NCI-H1436 (cell line): ENCODE measurements at regions not wholly inside any gene's neighbourhood (a gene's known extent, or its start where the extent isn't known, plus 50 kb on each side); places are given as distances from the start of the nearest gene placed in this dataset.
"Not testable (repeated sequence)": the region's sequence is repeated elsewhere in the genome, so short reads cannot be mapped to it uniquely, and the experiment has no call there.

ENCODE experiments used
- DNase-seq: peaks from one replicate; lab custom pipeline; 2025; lab: John Stamatoyannopoulos, UW

GRCh38 chr3:153221748-153222162 lies 59.7 kb downstream of the RAP2B start:
- DNase-seq, result no peak

- DNase-seq, result not testable (repeated sequence)
Measured at GRCh38 chr3:153226877-153227276, 64.9 kb downstream of the RAP2B start.

GRCh38 chr3:153230427-153230826 lies 68.4 kb downstream of the RAP2B start:
- DNase-seq, result not testable (repeated sequence)

GRCh38 chr3:153231245-153231644 lies 69.2 kb downstream of the RAP2B start:
- DNase-seq, result not testable (repeated sequence)

GRCh38 chr3:153232050-153232752 lies 70.2 kb downstream of the RAP2B start:
- DNase-seq, result not testable (repeated sequence)

GRCh38 chr3:153232851-153233271 lies 70.8 kb downstream of the RAP2B start:
- no peak for DNase-seq

- DNase-seq, result no peak
Measured at GRCh38 chr3:153233986-153234385, 72.0 kb downstream of the RAP2B start.

- no peak for DNase-seq
Measured at GRCh38 chr3:153242896-153243295, 80.9 kb downstream of the RAP2B start.

GRCh38 chr3:153244961-153245360 lies 82.9 kb downstream of the RAP2B start:
- DNase-seq, result no peak

- DNase-seq, result no peak
Measured at GRCh38 chr3:153245661-153246060, 83.6 kb downstream of the RAP2B start.

GRCh38 chr3:153246331-153246730 lies 84.3 kb downstream of the RAP2B start:
- no peak for DNase-seq

- no peak for DNase-seq
Measured at GRCh38 chr3:153246806-153247205, 84.8 kb downstream of the RAP2B start.

- DNase-seq, result no peak
Measured at GRCh38 chr3:153247331-153248330, 85.6 kb downstream of the RAP2B start.

- not testable (repeated sequence) for DNase-seq
Measured at GRCh38 chr3:153248835-153249234, 86.8 kb downstream of the RAP2B start.

- no peak for DNase-seq
Measured at GRCh38 chr3:153249906-153250305, 87.9 kb downstream of the RAP2B start.

GRCh38 chr3:153250446-153250845 lies 88.4 kb downstream of the RAP2B start:
- DNase-seq, result no peak

- DNase-seq, result no peak
Measured at GRCh38 chr3:153252963-153253362, 90.9 kb downstream of the RAP2B start.

- no peak for DNase-seq
Measured at GRCh38 chr3:153254361-153254760, 92.3 kb downstream of the RAP2B start.

- no peak for DNase-seq
Measured at GRCh38 chr3:153257673-153258351, 95.8 kb downstream of the RAP2B start.

GRCh38 chr3:153259956-153260355 lies 97.9 kb downstream of the RAP2B start:
- no peak for DNase-seq

GRCh38 chr3:153260681-153261080 lies 98.7 kb downstream of the RAP2B start:
- no peak for DNase-seq

GRCh38 chr3:153266619-153267018 lies 104.6 kb downstream of the RAP2B start:
- DNase-seq, result no peak
